ENCODE measurements at regions not wholly inside any gene's neighbourhood (a gene's known extent, or its start where the extent isn't known, plus 50 kb on each side); places are given as distances from the start of the nearest gene placed in this dataset.

DNA sequence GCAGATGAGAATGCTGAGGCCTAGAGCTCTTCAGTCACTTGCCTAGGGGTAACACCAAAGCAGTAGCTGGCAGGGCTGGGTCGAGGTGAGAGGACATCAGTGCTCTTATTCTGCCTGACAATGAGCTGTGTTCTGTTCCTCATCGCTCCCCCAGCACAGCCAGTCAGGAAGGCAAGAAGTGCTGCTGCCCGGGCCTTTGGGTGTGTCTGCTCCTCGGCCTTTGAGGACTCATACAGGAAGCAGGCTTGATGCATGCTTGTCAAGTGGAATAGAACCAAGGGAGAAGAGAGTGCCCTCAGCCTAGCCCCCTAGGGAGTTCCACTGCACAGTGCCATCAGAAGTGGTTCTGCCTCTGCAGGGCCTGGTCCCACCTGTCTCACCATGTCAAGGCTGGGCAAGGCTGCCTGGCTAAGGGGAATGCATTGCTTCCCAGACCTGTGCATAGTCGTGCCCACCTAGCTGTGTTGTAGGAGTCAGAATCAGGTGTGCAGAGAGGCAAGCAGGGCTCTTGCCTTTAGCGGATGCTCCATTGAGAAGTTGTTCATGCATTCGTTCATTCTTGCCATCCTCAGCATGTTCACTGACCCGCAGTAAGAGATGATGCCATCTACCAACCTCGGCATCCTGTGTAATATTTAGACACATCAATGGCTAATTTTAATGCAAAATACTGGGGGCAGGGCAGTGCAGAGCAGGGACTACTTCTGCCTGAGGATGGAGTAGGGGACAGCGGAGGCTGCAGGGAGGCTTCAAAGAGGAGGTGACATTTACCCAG, 156.6 kb downstream of the RPS24 start:
- H4K20me1 ChIP-seq (ENCODE audit: insufficient read depth) = no peaks in the 10 kb centered on the region
- TF ChIP-seq MEF2A (IDR thresholded peaks at IDR 0.05; ENCODE audit: borderline replicate concordance, low read depth) (no peak), RAD21 (IDR thresholded peaks at IDR 0.05; ENCODE audit: low read length) (no peak), RFX5 (IDR thresholded peaks at IDR 0.05; ENCODE audit: low read length) (no peak)
- TF ChIP-seq, protein P1, sequence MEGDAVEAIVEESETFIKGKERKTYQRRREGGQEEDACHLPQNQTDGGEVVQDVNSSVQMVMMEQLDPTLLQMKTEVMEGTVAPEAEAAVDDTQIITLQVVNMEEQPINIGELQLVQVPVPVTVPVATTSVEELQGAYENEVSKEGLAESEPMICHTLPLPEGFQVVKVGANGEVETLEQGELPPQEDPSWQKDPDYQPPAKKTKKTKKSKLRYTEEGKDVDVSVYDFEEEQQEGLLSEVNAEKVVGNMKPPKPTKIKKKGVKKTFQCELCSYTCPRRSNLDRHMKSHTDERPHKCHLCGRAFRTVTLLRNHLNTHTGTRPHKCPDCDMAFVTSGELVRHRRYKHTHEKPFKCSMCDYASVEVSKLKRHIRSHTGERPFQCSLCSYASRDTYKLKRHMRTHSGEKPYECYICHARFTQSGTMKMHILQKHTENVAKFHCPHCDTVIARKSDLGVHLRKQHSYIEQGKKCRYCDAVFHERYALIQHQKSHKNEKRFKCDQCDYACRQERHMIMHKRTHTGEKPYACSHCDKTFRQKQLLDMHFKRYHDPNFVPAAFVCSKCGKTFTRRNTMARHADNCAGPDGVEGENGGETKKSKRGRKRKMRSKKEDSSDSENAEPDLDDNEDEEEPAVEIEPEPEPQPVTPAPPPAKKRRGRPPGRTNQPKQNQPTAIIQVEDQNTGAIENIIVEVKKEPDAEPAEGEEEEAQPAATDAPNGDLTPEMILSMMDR (IDR thresholded peaks at IDR 0.05) = no peak
- TF ChIP-seq, protein P2, sequence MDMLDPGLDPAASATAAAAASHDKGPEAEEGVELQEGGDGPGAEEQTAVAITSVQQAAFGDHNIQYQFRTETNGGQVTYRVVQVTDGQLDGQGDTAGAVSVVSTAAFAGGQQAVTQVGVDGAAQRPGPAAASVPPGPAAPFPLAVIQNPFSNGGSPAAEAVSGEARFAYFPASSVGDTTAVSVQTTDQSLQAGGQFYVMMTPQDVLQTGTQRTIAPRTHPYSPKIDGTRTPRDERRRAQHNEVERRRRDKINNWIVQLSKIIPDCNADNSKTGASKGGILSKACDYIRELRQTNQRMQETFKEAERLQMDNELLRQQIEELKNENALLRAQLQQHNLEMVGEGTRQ (IDR thresholded peaks at IDR 0.05; ENCODE audit: borderline replicate concordance, low read depth, low read length) = no peak
- POLR2A ChIA-PET = no interaction called here
- H3K9me2 ChIP-seq = no peaks in the 10 kb centered on the region
- H3K9me3 ChIP-seq = no peaks in the 10 kb centered on the region
- peaks cover 6 to 23% of the 10 kb centered on the region in 2 experiments; a peak in 3 of 4 replicates for H3K4me1 ChIP-seq (ENCODE audit: control insufficient read depth in 1 of 2, insufficient read depth in 2 of 2, low read depth in 1 of 2, low read length in 1 of 2)
- no peak overlapping the region for H3K27ac ChIP-seq (ENCODE audit: low read depth in 2 of 2, low read length in 1 of 2)
- no peak for DNase-seq
- H3K27me3 ChIP-seq (ENCODE audit: insufficient read depth) = no peaks in the 10 kb centered on the region
- no peak overlapping the region for H3K4me3 ChIP-seq (ENCODE audit: low read depth in 2 of 2, low read length in 1 of 2)
- H3K36me3 ChIP-seq (replicated peaks in 1 of 2; ENCODE audit: control insufficient read depth in 1 of 2, insufficient read depth in 2 of 2, low read length in 1 of 2) = no peaks in the 10 kb centered on the region
- CTCF ChIA-PET = interaction anchor here (0.7 kb wide), 1 partner anchor 143 kb away, joined by 3 read pairs; no protein-coding TSS in a partner anchor
- no peak overlapping the region for H3K4me2 ChIP-seq
- H3K9ac ChIP-seq = no peak overlapping the region
- H2AFZ ChIP-seq (ENCODE audit: low read depth) = no peak overlapping the region
- H3F3A ChIP-seq (replicated peaks; ENCODE audit: insufficient read depth) = no peaks in the 10 kb centered on the region
- H3K79me2 ChIP-seq (ENCODE audit: insufficient read depth) = no peaks in the 10 kb centered on the region
- WGBS (ENCODE audit: low lambda C conversion rate) = 73% methylated on average over 10 of the region's 10 CpGs

DNA sequence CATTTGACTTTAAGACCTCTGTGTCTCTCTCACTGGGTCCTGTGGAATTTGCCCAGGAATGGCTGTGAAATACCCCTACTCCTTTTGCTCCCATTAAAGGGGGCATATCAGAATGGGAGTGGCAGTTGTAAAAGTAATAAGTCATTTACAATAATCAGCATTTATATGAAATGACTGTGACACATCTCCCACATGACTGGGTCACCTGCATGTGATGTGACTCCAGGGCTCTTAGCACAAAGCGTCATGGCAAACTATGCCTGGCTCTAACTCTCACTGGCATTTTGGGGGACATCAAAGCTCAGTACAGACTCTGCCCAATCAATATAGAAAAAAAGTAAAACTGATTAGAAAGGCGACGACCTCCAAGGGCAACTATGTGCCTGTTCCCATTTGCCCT, 157.6 kb downstream of the RPS24 start:
- TF ChIP-seq GABPA (IDR thresholded peaks at IDR 0.05; ENCODE audit: low read depth) (no peak), MEF2A (IDR thresholded peaks at IDR 0.05; ENCODE audit: borderline replicate concordance, low read depth) (no peak), NRF1 (IDR thresholded peaks at IDR 0.05; ENCODE audit: low read depth, low read length) (no peak), TEAD4 (IDR thresholded peaks at IDR 0.05; ENCODE audit: borderline replicate concordance, insufficient read depth) (no peak), POLR2AphosphoS5 (IDR thresholded peaks at IDR 0.05; ENCODE audit: low read depth, low read length) (no peak), ELF1 (IDR thresholded peaks at IDR 0.05) (no peak), SMC3 (IDR thresholded peaks at IDR 0.05; ENCODE audit: low read depth, low read length) (no peak), GATA2 (CRISPR knock-in tag; IDR thresholded peaks at IDR 0.05) (no peak), RAD21 (IDR thresholded peaks at IDR 0.05; ENCODE audit: low read length) (no peak), FOXJ3 (CRISPR knock-in tag; IDR thresholded peaks at IDR 0.05) (no peak), TCF12 (IDR thresholded peaks at IDR 0.05) (no peak)
- TF ChIP-seq, protein P3, sequence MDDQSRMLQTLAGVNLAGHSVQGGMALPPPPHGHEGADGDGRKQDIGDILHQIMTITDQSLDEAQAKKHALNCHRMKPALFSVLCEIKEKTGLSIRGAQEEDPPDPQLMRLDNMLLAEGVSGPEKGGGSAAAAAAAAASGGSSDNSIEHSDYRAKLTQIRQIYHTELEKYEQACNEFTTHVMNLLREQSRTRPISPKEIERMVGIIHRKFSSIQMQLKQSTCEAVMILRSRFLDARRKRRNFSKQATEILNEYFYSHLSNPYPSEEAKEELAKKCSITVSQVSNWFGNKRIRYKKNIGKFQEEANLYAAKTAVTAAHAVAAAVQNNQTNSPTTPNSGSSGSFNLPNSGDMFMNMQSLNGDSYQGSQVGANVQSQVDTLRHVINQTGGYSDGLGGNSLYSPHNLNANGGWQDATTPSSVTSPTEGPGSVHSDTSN (IDR thresholded peaks at IDR 0.05) = no peak
- Histone ChIP-seq H3K9me3 (no peaks in the 10 kb centered on the region), H3K9ac (no peak overlapping the region), H3K4me1 (ENCODE audit: control insufficient read depth in 1 of 2, insufficient read depth in 2 of 2, low read depth in 1 of 2, low read length in 1 of 2) (peaks cover 11 to 28% of the 10 kb centered on the region in 2 experiments; a peak in 3 of 4 replicates), H3K4me3 (ENCODE audit: low read depth in 2 of 2, low read length in 1 of 2) (no peak overlapping the region), H3K27ac (ENCODE audit: low read depth in 2 of 2, low read length in 1 of 2) (no peak overlapping the region), H3K9me2 (no peaks in the 10 kb centered on the region), H3K27me3 (ENCODE audit: insufficient read depth) (no peaks in the 10 kb centered on the region), H2AFZ (ENCODE audit: low read depth) (no peak overlapping the region), H3K79me2 (ENCODE audit: insufficient read depth) (no peaks in the 10 kb centered on the region), H3K36me3 (replicated peaks in 1 of 2; ENCODE audit: control insufficient read depth in 1 of 2, insufficient read depth in 2 of 2, low read length in 1 of 2) (no peaks in the 10 kb centered on the region), H4K20me1 (ENCODE audit: insufficient read depth) (no peaks in the 10 kb centered on the region), H3K4me2 (no peak overlapping the region), H3F3A (replicated peaks; ENCODE audit: insufficient read depth) (no peaks in the 10 kb centered on the region)
- no peak for DNase-seq
- ChIA-PET CTCF (interaction anchor here (1.0 kb wide), 1 partner anchor 25 kb away, joined by 3 read pairs; no protein-coding TSS in a partner anchor), POLR2A (no interaction called here)
- 64% methylated on average over 3 of the region's 3 CpGs for WGBS (ENCODE audit: low lambda C conversion rate)
